H9 (cell line): ENCODE measurements at regions not wholly inside any gene's neighbourhood (a gene's known extent, or its start where the extent isn't known, plus 50 kb on each side); places are given as distances from the start of the nearest gene placed in this dataset.

Experiments
- DNase-seq: peaks from one replicate; pipeline ENCODE4 v3.0.0-alpha.2; 2017
- H2AFZ ChIP-seq: one replicate; pipeline ENCODE4 v1.6.1; 2013; ENCODE audit warnings: mild to moderate bottlenecking, low read length, control low read depth, moderate library complexity
- H2AK5ac ChIP-seq: 2 replicates; pipeline ENCODE4 v1.6.1; 2013; ENCODE audit warnings: low read length, control low read depth, mixed read lengths; ENCODE audit not compliant: insufficient read length
- H2BK120ac ChIP-seq: one replicate; pipeline ENCODE4 v1.6.1; 2013; ENCODE audit warnings: low read depth, mild to moderate bottlenecking, low read length, control low read depth, inconsistent platforms; ENCODE audit not compliant: poor library complexity, severe bottlenecking
- H2BK12ac ChIP-seq: 2 replicates; pipeline ENCODE4 v1.6.1; 2013; ENCODE audit warnings: low read length, control low read depth, mixed read lengths, low read depth; ENCODE audit not compliant: insufficient read length
- H2BK15ac ChIP-seq: 2 replicates; pipeline ENCODE4 v1.6.1; 2013; ENCODE audit warnings: low read depth, low read length, control low read depth
- H2BK20ac ChIP-seq: one replicate; pipeline ENCODE4 v1.6.1; 2013; ENCODE audit warnings: low read depth, mild to moderate bottlenecking, low read length, control low read depth, inconsistent platforms; ENCODE audit not compliant: poor library complexity, severe bottlenecking
- H2BK5ac ChIP-seq: 2 replicates; pipeline ENCODE4 v1.6.1; 2013; ENCODE audit warnings: low read length, control low read depth, mixed read lengths; ENCODE audit not compliant: insufficient read length
- H3K14ac ChIP-seq: 2 replicates; pipeline ENCODE4 v1.6.1; 2013; ENCODE audit warnings: low read length, control low read depth; ENCODE audit not compliant: insufficient read depth
- H3K18ac ChIP-seq: 2 replicates; pipeline ENCODE4 v1.6.1; 2013; ENCODE audit warnings: low read depth, mild to moderate bottlenecking, mixed read lengths, low read length, control low read depth; ENCODE audit not compliant: insufficient read length
- H3K23ac ChIP-seq: 2 replicates; pipeline ENCODE4 v1.6.1; 2013; ENCODE audit warnings: low read length, control low read depth, mixed read lengths, low read depth; ENCODE audit not compliant: insufficient read length
- H3K23me2 ChIP-seq: 2 replicates; pipeline ENCODE4 v1.6.1; 2013; ENCODE audit warnings: low read depth, mild to moderate bottlenecking, mixed read lengths, low read length, control low read depth; ENCODE audit not compliant: insufficient read length, poor library complexity, severe bottlenecking
- H3K27ac ChIP-seq: 2 replicates; pipeline ENCODE4 v1.5.1; 2013; ENCODE audit warnings: low read length, control low read depth, mixed read lengths, low read depth; ENCODE audit not compliant: insufficient read length
- H3K27me3 ChIP-seq: 2 replicates; pipeline ENCODE4 v1.6.1; 2013; ENCODE audit warnings: low read length, control low read depth, inconsistent platforms; ENCODE audit not compliant: insufficient read depth
- H3K4ac ChIP-seq: 2 replicates; pipeline ENCODE4 v1.6.1; 2013; ENCODE audit warnings: low read depth, mild to moderate bottlenecking, control low read depth, inconsistent platforms, low read length, moderate library complexity
- H3K4me1 ChIP-seq: 2 replicates; pipeline ENCODE4 v1.6.1; 2013; ENCODE audit warnings: low read length, control low read depth, inconsistent platforms; ENCODE audit not compliant: insufficient read depth
- H3K4me2 ChIP-seq: 2 replicates; pipeline ENCODE4 v1.6.1; 2013; ENCODE audit warnings: low read length, control low read depth, mixed read lengths; ENCODE audit not compliant: insufficient read length, insufficient read depth
- H3K56ac ChIP-seq: 2 replicates; pipeline ENCODE4 v1.6.1; 2013; ENCODE audit warnings: low read depth, mild to moderate bottlenecking, mixed read lengths, low read length, control low read depth; ENCODE audit not compliant: insufficient read length
- H3K79me1 ChIP-seq: 2 replicates; pipeline ENCODE4 v1.6.1; 2013; ENCODE audit warnings: low read depth, mild to moderate bottlenecking, moderate library complexity, low read length, control low read depth, inconsistent platforms; ENCODE audit not compliant: insufficient read depth, poor library complexity, severe bottlenecking
- H3K79me2 ChIP-seq: 2 replicates; pipeline ENCODE4 v1.6.1; 2013; ENCODE audit warnings: low read length, control low read depth, inconsistent platforms; ENCODE audit not compliant: insufficient read depth
- H3K9ac ChIP-seq: 2 replicates; pipeline ENCODE4 v1.6.1; 2013; ENCODE audit warnings: low read length, control low read depth, mixed read lengths; ENCODE audit not compliant: insufficient read length; ENCODE audit errors: extremely low read depth
- H3K9me3 ChIP-seq: one replicate; pipeline ENCODE4 v1.6.1; 2013; ENCODE audit warnings: low read depth, low read length, inconsistent platforms; ENCODE audit not compliant: control insufficient read depth
- H3T11ph ChIP-seq: one replicate; pipeline ENCODE4 v1.6.1; 2013; ENCODE audit warnings: mild to moderate bottlenecking, low read length, control low read depth, inconsistent platforms
- H4K20me1 ChIP-seq: one replicate; pipeline ENCODE4 v1.6.1; 2013; ENCODE audit not compliant: control insufficient read depth, insufficient read length, insufficient read depth
- H4K5ac ChIP-seq: 2 replicates; pipeline ENCODE4 v1.6.1; 2013; ENCODE audit warnings: low read depth, mild to moderate bottlenecking, mixed read lengths, low read length, control low read depth; ENCODE audit not compliant: insufficient read length
- H4K8ac ChIP-seq: replicated peaks from 2 replicates; pipeline ENCODE4 v1.6.1; 2013; ENCODE audit warnings: low read length, control low read depth, mixed read lengths, low read depth; ENCODE audit not compliant: insufficient read length
- H4K91ac ChIP-seq: 2 replicates; pipeline ENCODE4 v1.6.1; 2013; ENCODE audit warnings: low read depth, mild to moderate bottlenecking, moderate library complexity, mixed read lengths, low read length, control low read depth; ENCODE audit not compliant: insufficient read length
- H3K27ac Mint-ChIP-seq, 3 experiments: 2 replicates in 2 of 3; 3 replicates in 1 of 3; pipeline ENCODE4 v1.8.0; 2020 to 2021; ENCODE audit warnings: mixed read lengths in 3 of 3, mild to moderate bottlenecking in 1 of 3, moderate library complexity in 1 of 3
- H3K27me3 Mint-ChIP-seq: 2 replicates; pipeline ENCODE4 v1.8.0; 2021; ENCODE audit warnings: low read depth, mild to moderate bottlenecking, moderate library complexity, mixed read lengths
- H3K36me3 Mint-ChIP-seq, 3 experiments: 2 replicates in 2 of 3; 3 replicates in 1 of 3; pipeline ENCODE4 v1.8.0; 2020 to 2021; ENCODE audit warnings: low read depth in 3 of 3, mixed read lengths in 3 of 3; ENCODE audit not compliant: insufficient read depth in 1 of 3
- H3K4me1 Mint-ChIP-seq, 2 experiments: 2 replicates each; pipeline ENCODE4 v1.8.0; 2020; ENCODE audit warnings: mixed read lengths in 2 of 2
- H3K4me3 Mint-ChIP-seq, 2 experiments: 2 replicates in 1 of 2; 3 replicates in 1 of 2; pipeline ENCODE4 v1.8.0; 2020 to 2021; ENCODE audit warnings: mild to moderate bottlenecking in 2 of 2, mixed read lengths in 2 of 2, moderate library complexity in 1 of 2
- H3K9me3 Mint-ChIP-seq, 2 experiments: 2 replicates in 1 of 2; 3 replicates in 1 of 2; pipeline ENCODE4 v1.8.0; 2020; ENCODE audit warnings: mild to moderate bottlenecking in 2 of 2, mixed read lengths in 2 of 2, moderate library complexity in 1 of 2
- CTCF ChIP-seq: fragments of 200-600 bp; sonication (generic); conservative IDR thresholded peaks from 3 replicates; pipeline ENCODE4 v1.8.0; 2021; ENCODE audit warnings: antibody characterized with exemption, mild to moderate bottlenecking
- WGBS: extraction: QIAGEN DNeasy Blood & Tissue Kit; methylation state at CpG from one replicate; pipeline ENCODE4 v1.1.7; 2013; ENCODE audit warnings: missing lambda C conversion rate, low lambda C conversion rate, mixed read lengths; ENCODE audit not compliant: insufficient read length; ENCODE audit errors: extremely low coverage; 5-methylcytosine and 5-hydroxymethylcytosine counted together

GRCh38 chr5:152532714-152533113 lies 127.6 kb upstream of the NMUR2 start:
- DNase-seq, result no peak
- no peaks in the 10 kb centered on the region for H3K9me3 Mint-ChIP-seq

More at GRCh38 chr5:152532714-152533113, 127.6 kb upstream of the NMUR2 start:
- no peaks in the 10 kb centered on the region for H3K79me2 ChIP-seq
- H3K27ac ChIP-seq, result no peak overlapping the region
- no peaks in the 10 kb centered on the region for H3K9me3 ChIP-seq
- peaks cover 22 to 23% of the 10 kb centered on the region in 2 experiments for H3K4me1 Mint-ChIP-seq
- no peak overlapping the region for H3K56ac ChIP-seq
- no peak overlapping the region for H4K91ac ChIP-seq
- H2BK15ac ChIP-seq, result no peak overlapping the region
- no peak overlapping the region for H3K14ac ChIP-seq
- no peak overlapping the region for H4K5ac ChIP-seq
- no peaks in the 10 kb centered on the region for H3K23me2 ChIP-seq
- H2BK5ac ChIP-seq, result no peak overlapping the region
- peak; percentile 74 for TF ChIP-seq CTCF
- H3K9ac ChIP-seq, result no peak overlapping the region
- H3K27ac Mint-ChIP-seq, result no peak overlapping the region
- H3K4me2 ChIP-seq, result no peak overlapping the region
- no peak overlapping the region for H3K23ac ChIP-seq
- no peak overlapping the region for H3K18ac ChIP-seq
- H3K36me3 Mint-ChIP-seq, result no peaks in the 10 kb centered on the region
- H2BK12ac ChIP-seq, result no peak overlapping the region
- WGBS, result no CpG with 5 or more reads among the region's 2 CpGs
- no peak overlapping the region for H3K4me3 Mint-ChIP-seq
- no peak overlapping the region for H2AK5ac ChIP-seq
- peaks cover 5% of the 10 kb centered on the region; the same call in 1 of the 2 replicates for H3K4me1 ChIP-seq
- H2BK20ac ChIP-seq, result no peak overlapping the region
- no peaks in the 10 kb centered on the region for H3K79me1 ChIP-seq
- H4K8ac ChIP-seq, result no peak overlapping the region
- no peak overlapping the region for H2BK120ac ChIP-seq
- H3K4ac ChIP-seq, result no peak overlapping the region
- H3K27me3 Mint-ChIP-seq, result no peaks in the 10 kb centered on the region; the same call in 1 of the 2 replicates
- H3T11ph ChIP-seq, result no peak overlapping the region
- H3K27me3 ChIP-seq, result no peaks in the 10 kb centered on the region
- H2AFZ ChIP-seq, result peak overlapping the region; percentile 70
- H4K20me1 ChIP-seq, result no peaks in the 10 kb centered on the region
